ENCODE measurements at regions not wholly inside any gene's neighbourhood (a gene's known extent, or its start where the extent isn't known, plus 50 kb on each side); places are given as distances from the start of the nearest gene placed in this dataset.

DNA sequence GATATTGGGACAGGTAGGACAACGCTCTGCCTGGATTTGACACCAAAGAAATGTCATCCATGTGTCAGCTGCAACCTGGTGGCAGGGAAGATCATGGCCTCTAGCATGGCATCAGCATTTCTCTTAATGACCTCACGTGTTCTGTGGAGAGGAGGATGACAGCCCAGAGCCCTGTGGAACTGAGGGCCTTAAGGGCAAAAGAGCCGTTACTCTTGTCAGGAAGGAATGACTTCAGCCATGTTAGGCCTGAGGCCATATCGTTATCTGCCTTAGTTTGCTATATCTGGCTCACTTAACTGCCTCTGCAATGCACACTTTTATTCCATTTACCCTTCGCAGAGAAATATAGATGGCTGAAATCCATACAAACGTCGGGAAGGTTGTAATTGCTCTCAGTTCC is 83.2 kb upstream of the PBX1 start:
- Mint-ChIP-seq H3K9me3 (ENCODE audit: unreplicated experiment) (no peaks in the 10 kb centered on the region), H3K4me3 (ENCODE audit: unreplicated experiment) (no peak overlapping the region), H3K4me1 (ENCODE audit: unreplicated experiment) (no peaks in the 10 kb centered on the region), H3K36me3 (ENCODE audit: unreplicated experiment) (no peaks in the 10 kb centered on the region), H3K27me3 (ENCODE audit: unreplicated experiment) (peaks cover 5% of the 10 kb centered on the region), H3K27ac (ENCODE audit: unreplicated experiment) (no peak overlapping the region)
- DNase-seq (ENCODE audit: extremely low spot score, unreplicated experiment), result no peak
- TF ChIP-seq CTCF (IDR thresholded peaks at IDR 0.05), result no peak

- TF ChIP-seq CTCF (IDR thresholded peaks at IDR 0.05), result no peak
- no peaks in the 10 kb centered on the region for H3K36me3 Mint-ChIP-seq (ENCODE audit: unreplicated experiment)
- no peaks in the 10 kb centered on the region for H3K4me1 Mint-ChIP-seq (ENCODE audit: unreplicated experiment)
- H3K4me3 Mint-ChIP-seq (ENCODE audit: unreplicated experiment), result no peak overlapping the region
- H3K9me3 Mint-ChIP-seq (ENCODE audit: unreplicated experiment), result no peaks in the 10 kb centered on the region
- DNase-seq (ENCODE audit: extremely low spot score, unreplicated experiment), result no peak
- peaks cover 2% of the 10 kb centered on the region for H3K27me3 Mint-ChIP-seq (ENCODE audit: unreplicated experiment)
- H3K27ac Mint-ChIP-seq (ENCODE audit: unreplicated experiment), result no peak overlapping the region
Observed at GRCh38 chr1:164477343-164477742, 81.6 kb upstream of the PBX1 start.

GRCh38 chr1:164479242-164479641 is 79.7 kb upstream of the PBX1 start:
- Mint-ChIP-seq H3K4me1 (ENCODE audit: unreplicated experiment) (no peaks in the 10 kb centered on the region), H3K36me3 (ENCODE audit: unreplicated experiment) (no peaks in the 10 kb centered on the region), H3K9me3 (ENCODE audit: unreplicated experiment) (no peaks in the 10 kb centered on the region), H3K27me3 (ENCODE audit: unreplicated experiment) (peaks cover 2% of the 10 kb centered on the region), H3K4me3 (ENCODE audit: unreplicated experiment) (no peak overlapping the region), H3K27ac (ENCODE audit: unreplicated experiment) (no peak overlapping the region)
- no peak for TF ChIP-seq CTCF (IDR thresholded peaks at IDR 0.05)
- no peak for DNase-seq (ENCODE audit: extremely low spot score, unreplicated experiment)

GRCh38 chr1:164480285-164480907 is 78.6 kb upstream of the PBX1 start:
- no peaks in the 10 kb centered on the region for H3K36me3 Mint-ChIP-seq (ENCODE audit: unreplicated experiment)
- H3K9me3 Mint-ChIP-seq (ENCODE audit: unreplicated experiment), result no peaks in the 10 kb centered on the region
- no peak overlapping the region for H3K4me3 Mint-ChIP-seq (ENCODE audit: unreplicated experiment)
- no peak for DNase-seq (ENCODE audit: extremely low spot score, unreplicated experiment)
- peaks cover 7% of the 10 kb centered on the region for H3K27me3 Mint-ChIP-seq (ENCODE audit: unreplicated experiment)
- no peak overlapping the region for H3K27ac Mint-ChIP-seq (ENCODE audit: unreplicated experiment)
- TF ChIP-seq CTCF (IDR thresholded peaks at IDR 0.05), result no peak
- no peaks in the 10 kb centered on the region for H3K4me1 Mint-ChIP-seq (ENCODE audit: unreplicated experiment)

DNA sequence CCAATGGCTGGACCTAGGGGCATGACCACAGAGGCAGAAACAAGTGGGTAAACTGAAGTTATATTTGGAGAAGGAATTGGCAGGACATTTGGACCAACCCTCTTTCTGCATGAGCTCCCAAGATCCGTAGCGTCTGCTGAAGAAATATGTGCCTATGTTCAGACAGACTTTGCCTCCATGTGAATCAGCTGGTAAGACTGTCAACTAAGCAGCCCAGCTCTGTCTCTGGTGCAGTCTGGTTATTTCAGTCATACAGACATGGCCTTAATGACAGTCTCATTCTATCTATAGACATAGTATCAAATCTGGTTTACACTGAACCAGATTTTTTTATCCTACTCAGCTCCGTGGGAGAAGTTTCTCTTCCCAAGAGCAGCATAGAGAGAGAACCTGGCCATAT is 63.1 kb upstream of the PBX1 start:
- H3K4me1 Mint-ChIP-seq (ENCODE audit: unreplicated experiment), result no peaks in the 10 kb centered on the region
- H3K9me3 Mint-ChIP-seq (ENCODE audit: unreplicated experiment), result no peaks in the 10 kb centered on the region
- no peak overlapping the region for H3K4me3 Mint-ChIP-seq (ENCODE audit: unreplicated experiment)
- H3K27me3 Mint-ChIP-seq (ENCODE audit: unreplicated experiment), result no peaks in the 10 kb centered on the region
- no peak for TF ChIP-seq CTCF (IDR thresholded peaks at IDR 0.05)
- no peak overlapping the region for H3K27ac Mint-ChIP-seq (ENCODE audit: unreplicated experiment)
- H3K36me3 Mint-ChIP-seq (ENCODE audit: unreplicated experiment), result no peaks in the 10 kb centered on the region
- no peak for DNase-seq (ENCODE audit: extremely low spot score, unreplicated experiment)
